Activated CD4-positive, alpha-beta T cell treated with anti-CD3 and anti-CD28 coated beads for 36 hours (primary cell): ENCODE measurements at regions not wholly inside any gene's neighbourhood (a gene's known extent, or its start where the extent isn't known, plus 50 kb on each side); places are given as distances from the start of the nearest gene placed in this dataset.

Experiments used
- ATAC-seq: fragments of 200-7000 bp; cut with Tn5 transposase; one replicate; pipeline ENCODE4 v1.10.0; 2021; ENCODE audit warnings: mild to moderate bottlenecking, moderate library complexity
- CTCF ChIA-PET: fragments of 350-600 bp; sonication (Branson Sonifier 250); formaldehyde crosslinking; loops from one replicate; lab custom pipeline; 2021; ENCODE audit warnings: antibody characterized with exemption; lab: Charles Lee
- POLR2A ChIA-PET: fragments of 350-600 bp; sonication (Branson Sonifier 250); formaldehyde crosslinking; loops from one replicate; lab custom pipeline; 2021; ENCODE audit warnings: antibody characterized with exemption, inconsistent platforms; lab: Charles Lee
- DNase-seq: peaks from one replicate; pipeline ENCODE4 v3.0.0-alpha.2; 2020
- H3K27ac Mint-ChIP-seq: one replicate; pipeline ENCODE4 v1.8.0; 2021; ENCODE audit warnings: mixed read lengths
- H3K27me3 Mint-ChIP-seq: one replicate; pipeline ENCODE4 v1.8.0; 2021; ENCODE audit warnings: mixed read lengths
- H3K36me3 Mint-ChIP-seq: one replicate; pipeline ENCODE4 v1.8.0; 2021; ENCODE audit warnings: low read depth, mixed read lengths
- H3K4me1 Mint-ChIP-seq: one replicate; pipeline ENCODE4 v1.8.0; 2021; ENCODE audit warnings: mixed read lengths
- H3K4me3 Mint-ChIP-seq: one replicate; pipeline ENCODE4 v1.8.0; 2021; ENCODE audit warnings: mild to moderate bottlenecking, moderate library complexity, mixed read lengths
- H3K9me3 Mint-ChIP-seq: one replicate; pipeline ENCODE4 v1.8.0; 2021; ENCODE audit warnings: low read depth, mixed read lengths
- intact Hi-C, 2 experiments: fragments of 100-400 bp; cut with DNase I in 1 of 2; cut with micrococcal nuclease in 1 of 2; formaldehyde crosslinking; loops; one replicate each; pipeline versions ENCODE4 v1.14.2 to v1.15.1; 2022 to 2024; cut with DNase I, micrococcal nuclease

GRCh38 chr2:223147431-223147830, 95.4 kb downstream of the KCNE4 start:
- Mint-ChIP-seq H3K36me3 (no peaks in the 10 kb centered on the region), H3K4me3 (no peak overlapping the region), H3K27ac (no peak overlapping the region), H3K9me3 (no peaks in the 10 kb centered on the region), H3K4me1 (no peaks in the 10 kb centered on the region), H3K27me3 (no peaks in the 10 kb centered on the region)
- no peak for DNase-seq
- intact Hi-C loops, result no loop called here
- ChIA-PET POLR2A (no interaction called here), CTCF (no interaction called here)
- no peak for ATAC-seq

- H3K4me3 Mint-ChIP-seq, result no peak overlapping the region
- no peaks in the 10 kb centered on the region for H3K9me3 Mint-ChIP-seq
- intact Hi-C loops, result no loop called here
- H3K36me3 Mint-ChIP-seq, result no peaks in the 10 kb centered on the region
- H3K27ac Mint-ChIP-seq, result no peak overlapping the region
- no peaks in the 10 kb centered on the region for H3K4me1 Mint-ChIP-seq
- DNase-seq (no peak), ATAC-seq (no peak)
- no peaks in the 10 kb centered on the region for H3K27me3 Mint-ChIP-seq
- POLR2A ChIA-PET, result no interaction called here
- CTCF ChIA-PET, result no interaction called here
Observed at GRCh38 chr2:223148516-223148915, 96.5 kb downstream of the KCNE4 start.

- ATAC-seq (no peak), DNase-seq (no peak)
- H3K27ac Mint-ChIP-seq, result no peak overlapping the region
- POLR2A ChIA-PET, result no interaction called here
- no peaks in the 10 kb centered on the region for H3K36me3 Mint-ChIP-seq
- intact Hi-C loops, result no loop called here
- no peaks in the 10 kb centered on the region for H3K4me1 Mint-ChIP-seq
- no peaks in the 10 kb centered on the region for H3K9me3 Mint-ChIP-seq
- CTCF ChIA-PET, result no interaction called here
- no peak overlapping the region for H3K4me3 Mint-ChIP-seq
- no peaks in the 10 kb centered on the region for H3K27me3 Mint-ChIP-seq
Observed at GRCh38 chr2:223155956-223156355, 104.0 kb downstream of the KCNE4 start.

DNA sequence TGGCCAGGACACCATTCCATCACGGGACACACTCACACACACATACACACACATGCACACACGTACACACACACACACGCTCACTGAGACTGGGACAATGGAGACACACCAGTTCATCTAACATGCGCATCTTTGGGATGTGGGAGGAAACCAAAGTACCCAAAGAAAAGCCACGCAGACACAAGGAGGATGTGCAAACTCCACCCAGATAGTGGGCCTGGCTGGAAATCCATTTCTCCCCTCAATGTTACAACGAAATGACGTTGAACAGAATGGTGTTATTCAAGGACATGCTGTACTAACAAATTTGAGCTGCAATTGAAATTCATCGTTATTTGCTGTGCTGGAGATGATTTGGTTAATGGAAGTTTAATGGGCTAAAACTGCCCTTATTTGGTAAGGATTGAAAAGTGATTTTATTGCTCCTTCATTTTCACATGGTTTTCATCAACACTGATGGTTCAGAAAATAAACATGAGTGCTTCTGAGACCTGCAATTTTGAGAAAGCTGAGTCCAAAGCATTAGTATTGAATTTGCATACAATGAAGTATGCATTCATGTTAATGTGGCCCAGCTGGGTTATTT, 110.0 kb downstream of the KCNE4 start:
- intact Hi-C loops, result no loop called here
- Mint-ChIP-seq H3K9me3 (no peaks in the 10 kb centered on the region), H3K27ac (no peak overlapping the region), H3K27me3 (no peaks in the 10 kb centered on the region), H3K36me3 (no peaks in the 10 kb centered on the region), H3K4me3 (no peak overlapping the region), H3K4me1 (no peaks in the 10 kb centered on the region)
- ChIA-PET POLR2A (no interaction called here), CTCF (no interaction called here)
- ATAC-seq, result no peak
- DNase-seq, result no peak

DNA sequence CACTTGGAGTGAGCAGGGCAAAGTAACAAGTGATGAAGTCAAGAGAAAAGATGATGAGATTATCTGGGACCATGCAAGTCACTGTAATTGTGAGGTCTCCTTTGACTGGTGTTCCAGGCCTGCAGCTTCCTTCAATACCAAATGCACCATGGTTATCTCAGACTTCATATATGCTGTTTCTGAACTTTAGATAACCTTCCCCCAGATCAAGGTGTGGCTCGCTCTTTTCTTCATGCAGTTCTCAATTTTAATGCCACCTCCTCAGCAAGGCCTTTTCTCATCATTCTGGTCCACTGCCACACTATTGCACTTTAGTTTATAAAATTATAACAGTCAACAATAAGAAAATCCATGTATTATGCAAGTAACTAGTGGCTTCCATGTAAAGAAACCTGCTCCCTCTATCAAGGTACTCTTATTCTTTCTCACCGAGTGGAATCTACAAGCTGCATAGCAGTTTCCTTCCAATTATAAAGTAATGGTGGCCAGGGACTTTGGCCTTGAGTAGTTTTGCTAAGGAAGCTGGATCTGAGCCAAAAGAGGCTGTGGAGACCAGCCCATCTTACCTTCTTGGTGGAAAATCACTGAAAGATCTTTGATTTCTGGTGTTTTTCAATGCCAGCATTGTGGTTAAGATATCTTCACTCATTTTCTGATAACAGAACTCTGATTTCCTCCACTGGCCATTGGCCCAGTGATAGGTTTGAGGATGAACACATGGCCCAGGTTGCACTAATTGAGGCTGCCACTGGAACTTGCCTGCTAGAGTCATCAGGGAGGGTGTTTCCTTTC, 113.6 kb downstream of the KCNE4 start:
- H3K9me3 Mint-ChIP-seq, result peaks cover 5% of the 10 kb centered on the region
- no peaks in the 10 kb centered on the region for H3K36me3 Mint-ChIP-seq
- CTCF ChIA-PET, result no interaction called here

DNA sequence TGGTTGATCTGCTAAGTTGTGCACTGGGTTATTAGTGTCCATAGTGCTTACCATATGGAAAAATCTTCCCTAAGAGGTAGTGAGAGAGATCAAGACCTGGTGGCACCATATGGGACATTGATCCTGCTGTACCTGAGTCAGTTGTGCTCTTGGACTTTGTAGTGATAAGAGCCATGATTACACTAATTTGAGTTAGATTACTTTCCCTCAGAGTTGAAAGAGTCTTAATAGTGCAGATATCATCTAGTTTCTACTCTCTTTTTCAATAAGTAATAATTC, 114.2 kb downstream of the KCNE4 start:
- DNase-seq (no peak), ATAC-seq (no peak)
- CTCF ChIA-PET, result no interaction called here
- H3K27me3 Mint-ChIP-seq, result peaks cover 2% of the 10 kb centered on the region
- intact Hi-C loops, result no loop called here
- no peaks in the 10 kb centered on the region for H3K36me3 Mint-ChIP-seq
- POLR2A ChIA-PET, result no interaction called here
- no peak overlapping the region for H3K4me3 Mint-ChIP-seq
- no peaks in the 10 kb centered on the region for H3K4me1 Mint-ChIP-seq
- H3K27ac Mint-ChIP-seq, result no peak overlapping the region
- H3K9me3 Mint-ChIP-seq, result peaks cover 5% of the 10 kb centered on the region

More for the DNA sequence above, 113.6 kb downstream of the KCNE4 start:
- Mint-ChIP-seq H3K4me3 (no peak overlapping the region), H3K27ac (no peak overlapping the region), H3K27me3 (peaks cover 2% of the 10 kb centered on the region), H3K4me1 (no peaks in the 10 kb centered on the region)
- intact Hi-C loops, result no loop called here
- ATAC-seq (no peak), DNase-seq (no peak)
- POLR2A ChIA-PET, result no interaction called here

- ATAC-seq (no peak), DNase-seq (no peak)
- Mint-ChIP-seq H3K27me3 (peaks cover 2% of the 10 kb centered on the region), H3K4me1 (no peaks in the 10 kb centered on the region), H3K36me3 (no peaks in the 10 kb centered on the region), H3K27ac (no peak overlapping the region), H3K9me3 (peaks cover 5% of the 10 kb centered on the region), H3K4me3 (no peak overlapping the region)
- POLR2A ChIA-PET, result no interaction called here
- intact Hi-C loops, result no loop called here
- CTCF ChIA-PET, result no interaction called here
Observed at GRCh38 chr2:223166983-223167650, 115.1 kb downstream of the KCNE4 start.

GRCh38 chr2:223169830-223170605, 118.0 kb downstream of the KCNE4 start:
- Mint-ChIP-seq H3K27ac (no peak overlapping the region), H3K27me3 (peaks cover 2% of the 10 kb centered on the region), H3K9me3 (peaks cover 5% of the 10 kb centered on the region), H3K4me1 (no peaks in the 10 kb centered on the region), H3K36me3 (no peaks in the 10 kb centered on the region), H3K4me3 (no peak overlapping the region)
- CTCF ChIA-PET, result no interaction called here
- POLR2A ChIA-PET, result no interaction called here
- intact Hi-C loops, result no loop called here
- ATAC-seq (no peak), DNase-seq (no peak)

- Mint-ChIP-seq H3K36me3 (no peaks in the 10 kb centered on the region), H3K4me3 (no peak overlapping the region), H3K9me3 (no peaks in the 10 kb centered on the region), H3K27ac (no peak overlapping the region), H3K4me1 (no peaks in the 10 kb centered on the region), H3K27me3 (no peaks in the 10 kb centered on the region)
- intact Hi-C loops, result no loop called here
- no peak for DNase-seq
- POLR2A ChIA-PET, result no interaction called here
- no peak for ATAC-seq
- CTCF ChIA-PET, result no interaction called here
Observed at GRCh38 chr2:223176970-223177369, 125.0 kb downstream of the KCNE4 start.

- CTCF ChIA-PET, result no interaction called here
Observed at GRCh38 chr2:223180463-223180862, 128.5 kb downstream of the KCNE4 start.

DNA sequence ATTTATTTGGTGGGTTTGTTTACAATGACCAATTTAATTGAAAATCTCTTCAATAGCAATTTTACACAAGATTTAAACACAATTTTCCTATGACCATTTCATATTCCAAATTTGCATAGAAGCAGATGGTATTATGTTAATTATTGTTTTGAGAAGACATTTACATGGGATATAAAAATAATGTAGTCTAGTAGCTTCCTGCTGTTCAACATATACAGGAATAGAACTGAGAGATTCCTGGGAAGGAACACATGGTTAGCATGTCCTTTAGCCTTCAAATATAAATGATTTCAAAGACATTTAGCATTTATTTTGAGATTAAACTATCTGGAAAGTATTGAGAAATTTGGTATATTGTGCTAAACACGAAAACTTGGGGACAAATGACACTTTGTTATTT, 129.6 kb downstream of the KCNE4 start:
- ChIA-PET CTCF (no interaction called here), POLR2A (no interaction called here)
- DNase-seq, result no peak
- intact Hi-C loops, result no loop called here
- H3K27me3 Mint-ChIP-seq, result no peaks in the 10 kb centered on the region
- no peaks in the 10 kb centered on the region for H3K9me3 Mint-ChIP-seq
- no peak overlapping the region for H3K4me3 Mint-ChIP-seq
- no peaks in the 10 kb centered on the region for H3K4me1 Mint-ChIP-seq
- ATAC-seq, result no peak
- no peaks in the 10 kb centered on the region for H3K36me3 Mint-ChIP-seq
- no peak overlapping the region for H3K27ac Mint-ChIP-seq

More at GRCh38 chr2:223180463-223180862, 128.5 kb downstream of the KCNE4 start:
- Mint-ChIP-seq H3K36me3 (no peaks in the 10 kb centered on the region), H3K4me3 (no peak overlapping the region), H3K9me3 (no peaks in the 10 kb centered on the region), H3K4me1 (no peaks in the 10 kb centered on the region), H3K27ac (no peak overlapping the region), H3K27me3 (no peaks in the 10 kb centered on the region)
- DNase-seq, result no peak
- intact Hi-C loops, result no loop called here
- ATAC-seq, result no peak
- POLR2A ChIA-PET, result no interaction called here

DNA sequence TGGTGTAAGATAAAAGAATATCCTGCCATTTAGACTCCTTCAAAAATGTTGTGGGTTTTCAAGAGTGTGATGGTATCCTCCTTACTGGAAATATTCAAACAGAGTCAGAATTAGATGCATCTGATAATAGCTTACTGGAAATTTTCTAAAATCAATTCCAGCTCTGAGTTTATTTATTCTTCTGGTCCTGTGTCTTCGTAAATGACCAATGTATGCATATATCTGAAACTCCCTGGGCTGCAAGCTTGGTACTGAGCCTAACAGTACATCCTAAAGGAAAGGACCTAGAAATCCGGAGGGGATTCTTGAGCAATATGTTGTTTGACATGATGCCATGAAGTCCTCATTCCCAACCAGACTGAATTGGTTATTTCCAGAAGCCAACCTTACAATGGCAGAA, 130.4 kb downstream of the KCNE4 start:
- intact Hi-C loops, result no loop called here
- no peak for DNase-seq
- no peak overlapping the region for H3K27ac Mint-ChIP-seq
- no peaks in the 10 kb centered on the region for H3K36me3 Mint-ChIP-seq
- no peaks in the 10 kb centered on the region for H3K27me3 Mint-ChIP-seq
- ATAC-seq, result no peak
- ChIA-PET CTCF (no interaction called here), POLR2A (no interaction called here)
- H3K4me3 Mint-ChIP-seq, result no peak overlapping the region
- no peaks in the 10 kb centered on the region for H3K9me3 Mint-ChIP-seq
- no peaks in the 10 kb centered on the region for H3K4me1 Mint-ChIP-seq
